ENCODE measurements at regions not wholly inside any gene's neighbourhood (a gene's known extent, or its start where the extent isn't known, plus 50 kb on each side); places are given as distances from the start of the nearest gene placed in this dataset.

GRCh38 chr1:17943506-17943905 is 164.1 kb upstream of the IGSF21 start:
- TF ChIP-seq EGR1 (IDR thresholded peaks at IDR 0.05; ENCODE audit: low read depth), result no peak
- no peak for TF ChIP-seq SP1 (IDR thresholded peaks at IDR 0.05; ENCODE audit: low read depth)
- no peak for TF ChIP-seq CTCF (IDR thresholded peaks at IDR 0.05 in 2 of 3, conservative IDR thresholded peaks at IDR 0.05 in 1 of 3; ENCODE audit: borderline replicate concordance in 1 of 3, insufficient read depth in 1 of 3, low read depth in 2 of 3, low read length in 2 of 3)
- no peak for TF ChIP-seq REST (IDR thresholded peaks at IDR 0.05; ENCODE audit: low read depth)
- TF ChIP-seq EZH2 (IDR thresholded peaks at IDR 0.05), result no peak
- TF ChIP-seq POLR2AphosphoS5 (IDR thresholded peaks at IDR 0.05; ENCODE audit: low read depth, low read length), result no peak
- no peak for TF ChIP-seq MAX (IDR thresholded peaks at IDR 0.05)
- no peak for TF ChIP-seq RAD21 (IDR thresholded peaks at IDR 0.05; ENCODE audit: low read depth)
- no peak for TF ChIP-seq FOSL1 (IDR thresholded peaks at IDR 0.05; ENCODE audit: low read depth)

Data from HCT116 (cell line).